H9 (cell line): ENCODE measurements at regions not wholly inside any gene's neighbourhood (a gene's known extent, or its start where the extent isn't known, plus 50 kb on each side); places are given as distances from the start of the nearest gene placed in this dataset.

Experiments used
- DNase-seq: peaks from one replicate; pipeline ENCODE4 v3.0.0-alpha.2; 2017
- H2AFZ ChIP-seq: one replicate; pipeline ENCODE4 v1.6.1; 2013; ENCODE audit warnings: mild to moderate bottlenecking, low read length, control low read depth, moderate library complexity
- H2AK5ac ChIP-seq: 2 replicates; pipeline ENCODE4 v1.6.1; 2013; ENCODE audit warnings: low read length, control low read depth, mixed read lengths; ENCODE audit not compliant: insufficient read length
- H2BK120ac ChIP-seq: one replicate; pipeline ENCODE4 v1.6.1; 2013; ENCODE audit warnings: low read depth, mild to moderate bottlenecking, low read length, control low read depth, inconsistent platforms; ENCODE audit not compliant: poor library complexity, severe bottlenecking
- H2BK12ac ChIP-seq: 2 replicates; pipeline ENCODE4 v1.6.1; 2013; ENCODE audit warnings: low read length, control low read depth, mixed read lengths, low read depth; ENCODE audit not compliant: insufficient read length
- H2BK15ac ChIP-seq: 2 replicates; pipeline ENCODE4 v1.6.1; 2013; ENCODE audit warnings: low read depth, low read length, control low read depth
- H2BK20ac ChIP-seq: one replicate; pipeline ENCODE4 v1.6.1; 2013; ENCODE audit warnings: low read depth, mild to moderate bottlenecking, low read length, control low read depth, inconsistent platforms; ENCODE audit not compliant: poor library complexity, severe bottlenecking
- H2BK5ac ChIP-seq: 2 replicates; pipeline ENCODE4 v1.6.1; 2013; ENCODE audit warnings: low read length, control low read depth, mixed read lengths; ENCODE audit not compliant: insufficient read length
- H3K14ac ChIP-seq: 2 replicates; pipeline ENCODE4 v1.6.1; 2013; ENCODE audit warnings: low read length, control low read depth; ENCODE audit not compliant: insufficient read depth
- H3K18ac ChIP-seq: 2 replicates; pipeline ENCODE4 v1.6.1; 2013; ENCODE audit warnings: low read depth, mild to moderate bottlenecking, mixed read lengths, low read length, control low read depth; ENCODE audit not compliant: insufficient read length
- H3K23ac ChIP-seq: 2 replicates; pipeline ENCODE4 v1.6.1; 2013; ENCODE audit warnings: low read length, control low read depth, mixed read lengths, low read depth; ENCODE audit not compliant: insufficient read length
- H3K23me2 ChIP-seq: 2 replicates; pipeline ENCODE4 v1.6.1; 2013; ENCODE audit warnings: low read depth, mild to moderate bottlenecking, mixed read lengths, low read length, control low read depth; ENCODE audit not compliant: insufficient read length, poor library complexity, severe bottlenecking
- H3K27ac ChIP-seq: 2 replicates; pipeline ENCODE4 v1.5.1; 2013; ENCODE audit warnings: low read length, control low read depth, mixed read lengths, low read depth; ENCODE audit not compliant: insufficient read length
- H3K27me3 ChIP-seq: 2 replicates; pipeline ENCODE4 v1.6.1; 2013; ENCODE audit warnings: low read length, control low read depth, inconsistent platforms; ENCODE audit not compliant: insufficient read depth
- H3K4ac ChIP-seq: 2 replicates; pipeline ENCODE4 v1.6.1; 2013; ENCODE audit warnings: low read depth, mild to moderate bottlenecking, control low read depth, inconsistent platforms, low read length, moderate library complexity
- H3K4me1 ChIP-seq: 2 replicates; pipeline ENCODE4 v1.6.1; 2013; ENCODE audit warnings: low read length, control low read depth, inconsistent platforms; ENCODE audit not compliant: insufficient read depth
- H3K4me2 ChIP-seq: 2 replicates; pipeline ENCODE4 v1.6.1; 2013; ENCODE audit warnings: low read length, control low read depth, mixed read lengths; ENCODE audit not compliant: insufficient read length, insufficient read depth
- H3K56ac ChIP-seq: 2 replicates; pipeline ENCODE4 v1.6.1; 2013; ENCODE audit warnings: low read depth, mild to moderate bottlenecking, mixed read lengths, low read length, control low read depth; ENCODE audit not compliant: insufficient read length
- H3K79me1 ChIP-seq: 2 replicates; pipeline ENCODE4 v1.6.1; 2013; ENCODE audit warnings: low read depth, mild to moderate bottlenecking, moderate library complexity, low read length, control low read depth, inconsistent platforms; ENCODE audit not compliant: insufficient read depth, poor library complexity, severe bottlenecking
- H3K79me2 ChIP-seq: 2 replicates; pipeline ENCODE4 v1.6.1; 2013; ENCODE audit warnings: low read length, control low read depth, inconsistent platforms; ENCODE audit not compliant: insufficient read depth
- H3K9ac ChIP-seq: 2 replicates; pipeline ENCODE4 v1.6.1; 2013; ENCODE audit warnings: low read length, control low read depth, mixed read lengths; ENCODE audit not compliant: insufficient read length; ENCODE audit errors: extremely low read depth
- H3K9me3 ChIP-seq: one replicate; pipeline ENCODE4 v1.6.1; 2013; ENCODE audit warnings: low read depth, low read length, inconsistent platforms; ENCODE audit not compliant: control insufficient read depth
- H3T11ph ChIP-seq: one replicate; pipeline ENCODE4 v1.6.1; 2013; ENCODE audit warnings: mild to moderate bottlenecking, low read length, control low read depth, inconsistent platforms
- H4K20me1 ChIP-seq: one replicate; pipeline ENCODE4 v1.6.1; 2013; ENCODE audit not compliant: control insufficient read depth, insufficient read length, insufficient read depth
- H4K5ac ChIP-seq: 2 replicates; pipeline ENCODE4 v1.6.1; 2013; ENCODE audit warnings: low read depth, mild to moderate bottlenecking, mixed read lengths, low read length, control low read depth; ENCODE audit not compliant: insufficient read length
- H4K8ac ChIP-seq: replicated peaks from 2 replicates; pipeline ENCODE4 v1.6.1; 2013; ENCODE audit warnings: low read length, control low read depth, mixed read lengths, low read depth; ENCODE audit not compliant: insufficient read length
- H4K91ac ChIP-seq: 2 replicates; pipeline ENCODE4 v1.6.1; 2013; ENCODE audit warnings: low read depth, mild to moderate bottlenecking, moderate library complexity, mixed read lengths, low read length, control low read depth; ENCODE audit not compliant: insufficient read length
- H3K27ac Mint-ChIP-seq, 3 experiments: 2 replicates in 2 of 3; 3 replicates in 1 of 3; pipeline ENCODE4 v1.8.0; 2020 to 2021; ENCODE audit warnings: mixed read lengths in 3 of 3, mild to moderate bottlenecking in 1 of 3, moderate library complexity in 1 of 3
- H3K27me3 Mint-ChIP-seq: 2 replicates; pipeline ENCODE4 v1.8.0; 2021; ENCODE audit warnings: low read depth, mild to moderate bottlenecking, moderate library complexity, mixed read lengths
- H3K36me3 Mint-ChIP-seq, 3 experiments: 2 replicates in 2 of 3; 3 replicates in 1 of 3; pipeline ENCODE4 v1.8.0; 2020 to 2021; ENCODE audit warnings: low read depth in 3 of 3, mixed read lengths in 3 of 3; ENCODE audit not compliant: insufficient read depth in 1 of 3
- H3K4me1 Mint-ChIP-seq, 2 experiments: 2 replicates each; pipeline ENCODE4 v1.8.0; 2020; ENCODE audit warnings: mixed read lengths in 2 of 2
- H3K4me3 Mint-ChIP-seq, 2 experiments: 2 replicates in 1 of 2; 3 replicates in 1 of 2; pipeline ENCODE4 v1.8.0; 2020 to 2021; ENCODE audit warnings: mild to moderate bottlenecking in 2 of 2, mixed read lengths in 2 of 2, moderate library complexity in 1 of 2
- H3K9me3 Mint-ChIP-seq, 2 experiments: 2 replicates in 1 of 2; 3 replicates in 1 of 2; pipeline ENCODE4 v1.8.0; 2020; ENCODE audit warnings: mild to moderate bottlenecking in 2 of 2, mixed read lengths in 2 of 2, moderate library complexity in 1 of 2
- CTCF ChIP-seq: fragments of 200-600 bp; sonication (generic); conservative IDR thresholded peaks from 3 replicates; pipeline ENCODE4 v1.8.0; 2021; ENCODE audit warnings: antibody characterized with exemption, mild to moderate bottlenecking
- WGBS: extraction: QIAGEN DNeasy Blood & Tissue Kit; methylation state at CpG from one replicate; pipeline ENCODE4 v1.1.7; 2013; ENCODE audit warnings: missing lambda C conversion rate, low lambda C conversion rate, mixed read lengths; ENCODE audit not compliant: insufficient read length; ENCODE audit errors: extremely low coverage; 5-methylcytosine and 5-hydroxymethylcytosine counted together

GRCh38 chr3:76724706-76725105, 315.2 kb upstream of the ROBO2 start:
- no peak for DNase-seq
- H3K9me3 Mint-ChIP-seq = no peaks in the 10 kb centered on the region; a peak in 1 of 5 replicates
- H3K4ac ChIP-seq = no peak overlapping the region
- no peak overlapping the region for H3K18ac ChIP-seq
- H3K4me3 Mint-ChIP-seq = no peak overlapping the region
- H4K20me1 ChIP-seq = no peaks in the 10 kb centered on the region
- no peaks in the 10 kb centered on the region for H3K27me3 ChIP-seq
- H3K79me2 ChIP-seq = no peaks in the 10 kb centered on the region
- H3K9me3 ChIP-seq = no peaks in the 10 kb centered on the region
- H3K36me3 Mint-ChIP-seq = no peaks in the 10 kb centered on the region
- H2BK20ac ChIP-seq = no peak overlapping the region
- no CpG with 5 or more reads among the region's 4 CpGs for WGBS
- H4K8ac ChIP-seq = no peak overlapping the region
- H3K79me1 ChIP-seq = no peaks in the 10 kb centered on the region
- H2AFZ ChIP-seq = no peak overlapping the region
- H3K9ac ChIP-seq = no peak overlapping the region
- H2AK5ac ChIP-seq = no peak overlapping the region
- no peak for TF ChIP-seq CTCF
- no peak overlapping the region for H4K5ac ChIP-seq
- H3K23me2 ChIP-seq = no peaks in the 10 kb centered on the region
- H3K4me1 ChIP-seq = no peaks in the 10 kb centered on the region
- H3K4me1 Mint-ChIP-seq = peaks cover 8 to 15% of the 10 kb centered on the region in 2 experiments
- H2BK5ac ChIP-seq = no peak overlapping the region
- H3K56ac ChIP-seq = no peak overlapping the region
- H3K27me3 Mint-ChIP-seq = no peaks in the 10 kb centered on the region
- H3K4me2 ChIP-seq = no peak overlapping the region
- H3K14ac ChIP-seq = no peak overlapping the region
- no peak overlapping the region for H3K23ac ChIP-seq
- no peak overlapping the region for H4K91ac ChIP-seq
- peak overlapping the region in 1 of 3 experiments; percentile 33; a peak in 2 of 7 replicates for H3K27ac Mint-ChIP-seq
- H2BK12ac ChIP-seq = no peak overlapping the region
- no peak overlapping the region for H2BK15ac ChIP-seq
- no peak overlapping the region for H3K27ac ChIP-seq
- no peak overlapping the region for H3T11ph ChIP-seq
- no peak overlapping the region for H2BK120ac ChIP-seq
